CD4-positive, CD25-positive, alpha-beta regulatory T cell (primary cell): ENCODE measurements at regions not wholly inside any gene's neighbourhood (a gene's known extent, or its start where the extent isn't known, plus 50 kb on each side); places are given as distances from the start of the nearest gene placed in this dataset.

Experiments used
- ATAC-seq, 2 donors: fragments of 150-1000 bp; cut with Tn5 transposase; one replicate each; pipeline ENCODE4 v1.10.0; 2021; ENCODE audit warnings: low read depth in 2 of 2, moderate number of reproducible peaks in 2 of 2, moderate library complexity in 1 of 2
- DNase-seq, 3 donors: peaks; one replicate each; pipeline versions ENCODE4 v3.0.0 to v3.0.0-alpha.2; 2012 to 2022; ENCODE audit warnings: mixed read lengths in 1 of 3
- H3K27ac ChIP-seq: one replicate; pipeline ENCODE4 v1.7.0; 2013; ENCODE audit warnings: mild to moderate bottlenecking, low read length; ENCODE audit not compliant: insufficient read depth, poor library complexity, severe bottlenecking
- H3K27me3 ChIP-seq: one replicate; pipeline ENCODE4 v1.7.0; 2013; ENCODE audit warnings: low read length; ENCODE audit not compliant: control insufficient read depth, insufficient read depth
- H3K36me3 ChIP-seq: one replicate; pipeline ENCODE4 v1.7.0; 2013; ENCODE audit warnings: mild to moderate bottlenecking, low read length, moderate library complexity; ENCODE audit not compliant: control insufficient read depth, insufficient read depth
- H3K4me1 ChIP-seq: 2 replicates; pipeline ENCODE4 v1.7.0; 2013; ENCODE audit warnings: mild to moderate bottlenecking, low read length; ENCODE audit not compliant: insufficient read depth, control insufficient read depth, poor library complexity, severe bottlenecking
- H3K4me3 ChIP-seq: one replicate; pipeline ENCODE4 v1.7.0; 2013; ENCODE audit warnings: low read depth, mild to moderate bottlenecking, low read length, moderate library complexity
- H3K9me3 ChIP-seq, 2 experiments: 1 replicate in 1 of 2; 2 replicates in 1 of 2; pipeline ENCODE4 v1.7.0; 2013; ENCODE audit warnings: low read length in 2 of 2, mild to moderate bottlenecking in 1 of 2, moderate library complexity in 1 of 2; ENCODE audit not compliant: control insufficient read depth in 2 of 2
- H3K27ac Mint-ChIP-seq, 3 donors: one replicate each; pipeline ENCODE4 v1.8.0; 2020 to 2022; ENCODE audit warnings: mild to moderate bottlenecking in 3 of 3, mixed read lengths in 3 of 3, moderate library complexity in 2 of 3
- H3K27me3 Mint-ChIP-seq: one replicate; pipeline ENCODE4 v1.8.0; 2022; ENCODE audit warnings: mild to moderate bottlenecking, mixed read lengths
- H3K36me3 Mint-ChIP-seq: one replicate; pipeline ENCODE4 v1.8.0; 2020; ENCODE audit warnings: mixed read lengths
- H3K4me1 Mint-ChIP-seq, 4 donors: one replicate each; pipeline ENCODE4 v1.8.0; 2020 to 2022; ENCODE audit warnings: mixed read lengths in 4 of 4, mild to moderate bottlenecking in 1 of 4
- H3K4me3 Mint-ChIP-seq, 4 donors: one replicate each; pipeline ENCODE4 v1.8.0; 2020 to 2022; ENCODE audit warnings: mild to moderate bottlenecking in 4 of 4, mixed read lengths in 4 of 4, moderate library complexity in 3 of 4
- H3K9me3 Mint-ChIP-seq, 7 donors: one replicate each; pipeline ENCODE4 v1.8.0; 2020 to 2022; ENCODE audit warnings: mixed read lengths in 7 of 7, mild to moderate bottlenecking in 3 of 7, moderate library complexity in 2 of 7

DNA sequence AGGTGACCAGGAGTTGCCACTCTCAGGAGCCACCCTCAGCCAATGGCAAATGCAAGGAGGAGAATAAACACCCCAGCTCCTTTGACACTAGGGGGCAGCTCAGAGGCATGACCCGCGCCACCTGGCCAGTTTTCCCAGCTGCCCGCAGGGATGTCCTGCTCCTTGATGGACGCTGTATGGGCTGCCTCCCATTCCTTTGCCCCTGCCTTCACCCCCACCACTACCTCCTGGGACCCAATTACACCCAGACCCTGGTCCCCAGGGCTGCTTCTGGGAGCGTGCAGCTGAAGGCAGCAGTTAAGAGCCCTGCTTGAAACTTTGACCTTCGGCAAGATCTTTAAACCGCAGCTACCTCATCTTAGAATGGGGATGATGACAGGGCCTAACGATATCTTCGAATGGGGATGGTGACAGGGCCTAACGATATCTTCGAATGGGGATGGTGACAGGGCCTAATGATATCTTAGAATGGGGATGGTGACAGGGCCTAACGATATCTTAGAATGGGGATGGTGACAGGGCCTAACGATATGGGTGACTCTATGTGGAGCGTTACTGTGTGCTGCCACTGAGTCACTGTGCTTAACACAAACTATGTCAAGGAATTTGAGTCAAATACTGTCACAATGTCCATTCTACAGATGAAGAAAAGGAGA lies 163.0 kb upstream of the KAZN start:
- H3K27ac ChIP-seq: no peak overlapping the region
- DNase-seq (no peak), ATAC-seq (no peak)
- H3K4me1 ChIP-seq: no peaks in the 10 kb centered on the region
- Mint-ChIP-seq H3K9me3 (peaks cover 0 to 4% (median 3%) of the 10 kb centered on the region in 7 donors), H3K27me3 (no peaks in the 10 kb centered on the region), H3K27ac (no peak overlapping the region), H3K36me3 (no peaks in the 10 kb centered on the region), H3K4me3 (no peak overlapping the region), H3K4me1 (no peaks in the 10 kb centered on the region)
- H3K27me3 ChIP-seq: no peaks in the 10 kb centered on the region
- no peaks in the 10 kb centered on the region for H3K9me3 ChIP-seq
- no peaks in the 10 kb centered on the region for H3K36me3 ChIP-seq
- no peak overlapping the region for H3K4me3 ChIP-seq

DNA sequence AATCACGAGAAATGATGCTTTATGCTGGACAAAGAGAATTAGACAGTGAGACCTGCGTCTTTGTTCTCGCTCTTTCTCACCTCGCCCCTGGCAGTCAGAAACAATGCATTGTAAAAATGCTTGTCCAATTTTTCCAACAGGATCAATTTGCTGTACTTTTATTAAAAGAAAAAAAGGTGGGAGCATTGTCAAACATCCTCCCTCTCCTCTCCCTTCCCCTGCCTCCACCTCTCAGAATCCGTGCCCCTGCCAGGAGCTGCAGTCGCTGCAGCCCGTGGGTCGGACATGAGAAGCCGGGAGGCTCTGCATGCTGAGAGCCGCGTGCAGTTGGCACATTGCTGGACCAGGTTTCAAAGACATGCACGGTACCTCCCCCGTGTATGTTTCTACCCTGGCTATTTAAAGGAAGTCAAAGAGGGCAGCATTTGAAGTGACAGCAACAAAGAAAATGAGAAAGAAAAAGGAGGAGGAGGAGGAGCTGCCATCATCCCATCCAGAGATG lies 161.0 kb upstream of the KAZN start:
- H3K27ac Mint-ChIP-seq: no peak overlapping the region
- no peak overlapping the region for H3K27ac ChIP-seq
- no peak for DNase-seq

DNA sequence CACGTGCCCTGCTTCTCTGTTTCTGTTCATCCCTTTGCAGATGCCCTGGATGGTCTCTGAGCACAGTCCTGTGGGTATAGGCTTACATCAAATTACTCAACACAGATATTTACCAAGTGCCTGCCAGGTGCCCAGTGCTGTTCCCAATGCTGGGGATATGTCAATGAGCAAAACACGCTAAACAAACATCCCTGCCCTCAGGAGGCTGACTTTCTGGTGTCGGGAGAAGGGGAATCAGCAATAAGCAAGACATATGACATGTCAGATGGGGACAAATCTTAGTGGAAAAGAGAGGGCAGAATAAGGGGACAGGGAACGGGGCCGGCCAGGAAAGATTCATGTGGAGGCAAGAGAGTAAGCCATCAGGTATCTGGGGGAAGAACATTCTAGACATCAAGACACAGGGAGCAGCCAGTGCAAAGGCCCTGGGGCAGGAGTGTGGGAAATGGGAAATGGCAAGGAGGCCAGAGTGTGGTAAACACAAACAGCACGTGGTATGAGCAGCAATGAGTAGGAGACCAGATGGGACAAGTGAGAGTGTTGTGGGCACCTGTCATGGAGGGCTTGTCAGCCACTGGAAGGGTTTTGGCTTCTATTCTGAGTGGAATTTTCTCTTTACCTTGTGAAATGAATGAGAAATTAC lies 160.2 kb upstream of the KAZN start:
- Histone ChIP-seq H3K27me3 (no peaks in the 10 kb centered on the region), H3K4me1 (no peaks in the 10 kb centered on the region), H3K36me3 (no peaks in the 10 kb centered on the region), H3K9me3 (no peaks in the 10 kb centered on the region), H3K4me3 (no peak overlapping the region), H3K27ac (no peak overlapping the region)
- ATAC-seq (no peak), DNase-seq (no peak)
- H3K4me3 Mint-ChIP-seq: no peak overlapping the region
- no peaks in the 10 kb centered on the region for H3K27me3 Mint-ChIP-seq
- no peaks in the 10 kb centered on the region for H3K4me1 Mint-ChIP-seq
- H3K9me3 Mint-ChIP-seq: peaks cover 0 to 3% (median 0%) of the 10 kb centered on the region in 7 donors
- H3K27ac Mint-ChIP-seq: no peak overlapping the region
- H3K36me3 Mint-ChIP-seq: no peaks in the 10 kb centered on the region

More for the DNA sequence above, 161.0 kb upstream of the KAZN start:
- no peak overlapping the region for H3K4me3 Mint-ChIP-seq
- no peaks in the 10 kb centered on the region for H3K4me1 Mint-ChIP-seq
- H3K9me3 ChIP-seq: no peaks in the 10 kb centered on the region
- no peaks in the 10 kb centered on the region for H3K36me3 ChIP-seq
- no peaks in the 10 kb centered on the region for H3K4me1 ChIP-seq
- peaks cover 0 to 4% (median 2%) of the 10 kb centered on the region in 7 donors for H3K9me3 Mint-ChIP-seq
- no peak overlapping the region for H3K4me3 ChIP-seq
- no peaks in the 10 kb centered on the region for H3K27me3 Mint-ChIP-seq
- no peaks in the 10 kb centered on the region for H3K27me3 ChIP-seq
- H3K36me3 Mint-ChIP-seq: no peaks in the 10 kb centered on the region
- no peak for ATAC-seq

DNA sequence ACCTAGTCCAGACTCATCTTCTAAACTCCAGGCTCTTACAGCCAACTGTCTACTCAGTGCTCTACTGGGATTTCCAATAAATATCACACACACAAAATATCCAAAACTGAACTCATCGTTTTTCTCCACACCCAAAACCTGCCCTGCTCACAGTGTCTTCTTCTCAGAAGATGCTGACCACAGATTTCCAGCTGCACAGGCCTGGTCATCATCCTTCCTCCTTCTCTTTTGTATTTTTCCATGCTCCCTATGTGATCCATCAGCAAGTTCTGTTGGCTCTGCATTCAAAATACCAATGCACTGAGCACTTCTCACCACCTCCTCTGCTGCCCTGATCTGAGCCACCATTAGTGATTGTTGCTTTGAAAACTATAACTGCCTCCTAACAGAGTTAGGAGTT lies 159.5 kb upstream of the KAZN start:
- DNase-seq: no peak
- H3K36me3 Mint-ChIP-seq: no peaks in the 10 kb centered on the region
- no peak overlapping the region for H3K27ac Mint-ChIP-seq
- no peaks in the 10 kb centered on the region for H3K4me1 Mint-ChIP-seq
- H3K9me3 Mint-ChIP-seq: peaks cover 0 to 3% (median 0%) of the 10 kb centered on the region in 7 donors
- H3K4me3 Mint-ChIP-seq: no peak overlapping the region
- Histone ChIP-seq H3K27ac (no peak overlapping the region), H3K27me3 (no peaks in the 10 kb centered on the region), H3K4me1 (no peaks in the 10 kb centered on the region), H3K36me3 (no peaks in the 10 kb centered on the region), H3K9me3 (no peaks in the 10 kb centered on the region), H3K4me3 (no peak overlapping the region)
- no peak for ATAC-seq
- H3K27me3 Mint-ChIP-seq: no peaks in the 10 kb centered on the region

DNA sequence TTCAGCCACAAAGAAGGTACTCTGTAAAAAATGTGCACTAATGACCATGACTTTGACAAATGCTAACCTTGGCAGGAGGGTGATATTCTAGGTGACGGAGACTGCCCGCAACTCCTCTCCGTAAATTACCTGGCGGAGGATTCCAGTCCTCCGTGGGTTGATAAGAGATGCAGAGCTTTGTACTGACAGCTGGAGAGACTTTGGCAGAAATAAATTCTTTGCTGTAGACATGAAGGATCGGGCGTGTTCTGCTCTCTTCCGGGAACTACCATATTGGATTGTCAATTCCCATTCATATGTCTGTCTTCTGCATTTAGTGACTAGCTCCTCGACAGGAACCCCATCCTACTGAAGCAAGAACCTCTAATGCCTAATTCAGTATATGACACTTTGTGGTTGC lies 158.3 kb upstream of the KAZN start:
- Histone ChIP-seq H3K36me3 (no peaks in the 10 kb centered on the region), H3K4me1 (no peaks in the 10 kb centered on the region), H3K27ac (no peak overlapping the region), H3K27me3 (no peaks in the 10 kb centered on the region), H3K4me3 (no peak overlapping the region), H3K9me3 (no peaks in the 10 kb centered on the region)
- no peaks in the 10 kb centered on the region for H3K4me1 Mint-ChIP-seq
- H3K27me3 Mint-ChIP-seq: no peaks in the 10 kb centered on the region
- ATAC-seq: no peak
- H3K36me3 Mint-ChIP-seq: no peaks in the 10 kb centered on the region
- H3K9me3 Mint-ChIP-seq: peaks cover 0 to 3% (median 0%) of the 10 kb centered on the region in 7 donors
- DNase-seq: no peak
- no peak overlapping the region for H3K4me3 Mint-ChIP-seq
- H3K27ac Mint-ChIP-seq: no peak overlapping the region

DNA sequence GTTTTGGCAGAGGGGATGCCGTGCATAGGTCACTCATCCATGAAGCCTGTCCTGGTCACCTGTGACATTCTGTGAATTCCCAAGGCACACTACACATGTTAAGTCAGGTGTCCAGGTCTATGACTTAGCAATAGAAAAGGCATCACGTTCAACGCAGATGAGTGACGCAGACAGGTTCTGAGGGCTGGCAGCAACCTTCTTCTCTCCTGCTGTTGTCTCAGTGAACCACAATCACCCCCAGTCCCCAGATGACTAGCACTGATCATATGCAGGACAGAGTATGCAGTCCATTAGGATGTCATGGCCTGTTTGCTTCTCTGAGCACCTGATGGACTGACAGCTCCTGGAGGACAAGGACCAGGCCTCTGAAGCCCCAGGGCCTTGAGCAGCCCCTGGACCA lies 157.8 kb upstream of the KAZN start:
- Mint-ChIP-seq H3K27me3 (no peaks in the 10 kb centered on the region), H3K9me3 (peaks cover 0 to 3% (median 0%) of the 10 kb centered on the region in 7 donors), H3K36me3 (no peaks in the 10 kb centered on the region), H3K4me1 (no peaks in the 10 kb centered on the region), H3K4me3 (no peak overlapping the region), H3K27ac (no peak overlapping the region)
- H3K9me3 ChIP-seq: no peaks in the 10 kb centered on the region
- no peak for ATAC-seq
- H3K4me3 ChIP-seq: no peak overlapping the region
- H3K27ac ChIP-seq: no peak overlapping the region
- DNase-seq: no peak
- no peaks in the 10 kb centered on the region for H3K36me3 ChIP-seq
- no peaks in the 10 kb centered on the region for H3K27me3 ChIP-seq
- no peaks in the 10 kb centered on the region for H3K4me1 ChIP-seq

DNA sequence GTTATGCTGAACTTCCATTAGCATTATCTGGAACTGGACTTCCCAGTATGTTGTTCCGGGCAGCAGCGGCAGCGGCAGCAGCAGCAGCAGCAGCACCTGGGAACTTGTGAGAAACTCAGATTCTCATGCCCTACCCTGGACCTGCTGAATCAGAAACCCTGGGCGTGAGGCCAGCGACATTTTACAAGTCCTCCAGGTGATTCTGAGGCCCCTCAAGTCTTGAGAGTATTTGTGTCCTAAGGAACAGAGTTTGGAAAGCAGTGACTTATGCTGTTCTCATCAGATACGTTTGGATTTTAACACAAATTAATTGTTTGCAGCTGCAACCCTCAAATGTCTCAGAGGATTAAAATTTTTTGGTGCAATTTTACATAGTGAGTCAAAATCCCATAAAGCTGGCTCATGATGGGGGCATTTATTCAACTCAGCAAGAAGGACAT lies 157.2 kb upstream of the KAZN start:
- no peaks in the 10 kb centered on the region for H3K9me3 ChIP-seq
- H3K27ac Mint-ChIP-seq: no peak overlapping the region
- no peak for DNase-seq
- no peak overlapping the region for H3K27ac ChIP-seq
- H3K4me1 Mint-ChIP-seq: no peaks in the 10 kb centered on the region
- H3K27me3 ChIP-seq: no peaks in the 10 kb centered on the region
- no peaks in the 10 kb centered on the region for H3K36me3 Mint-ChIP-seq
- H3K36me3 ChIP-seq: no peaks in the 10 kb centered on the region
- peaks cover 0 to 3% (median 0%) of the 10 kb centered on the region in 7 donors for H3K9me3 Mint-ChIP-seq
- no peak for ATAC-seq
- no peaks in the 10 kb centered on the region for H3K4me1 ChIP-seq
- no peak overlapping the region for H3K4me3 ChIP-seq
- H3K4me3 Mint-ChIP-seq: no peak overlapping the region
- H3K27me3 Mint-ChIP-seq: no peaks in the 10 kb centered on the region

DNA sequence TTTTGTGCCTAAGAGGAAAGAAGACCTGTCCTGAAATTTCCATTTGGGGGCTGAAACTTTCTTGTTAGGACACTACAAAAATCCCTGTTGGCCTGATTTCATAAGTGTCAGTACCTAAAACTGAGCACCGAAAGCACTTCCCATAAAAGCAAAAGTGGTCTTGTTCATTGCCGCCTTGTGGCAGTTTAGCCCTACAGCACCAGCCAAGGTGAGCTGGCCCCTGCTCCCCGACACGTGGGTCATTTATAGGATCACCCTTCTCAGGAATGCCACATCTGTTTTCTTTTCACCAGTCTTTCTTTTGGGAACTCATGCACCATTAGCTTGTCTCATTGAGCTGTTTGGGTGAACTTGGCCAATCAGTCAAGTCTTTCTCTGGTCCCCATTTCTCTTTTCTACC lies 155.8 kb upstream of the KAZN start:
- Histone ChIP-seq H3K27ac (no peak overlapping the region), H3K9me3 (no peaks in the 10 kb centered on the region), H3K27me3 (no peaks in the 10 kb centered on the region), H3K4me3 (no peak overlapping the region), H3K4me1 (no peaks in the 10 kb centered on the region), H3K36me3 (no peaks in the 10 kb centered on the region)
- DNase-seq: no peak
- Mint-ChIP-seq H3K27me3 (no peaks in the 10 kb centered on the region), H3K36me3 (no peaks in the 10 kb centered on the region), H3K4me1 (no peaks in the 10 kb centered on the region), H3K9me3 (peaks cover 0 to 3% (median 0%) of the 10 kb centered on the region in 7 donors), H3K27ac (no peak overlapping the region), H3K4me3 (no peak overlapping the region)
- no peak for ATAC-seq
